Endothelial cell (in vitro differentiated cells): ENCODE measurements at regions not wholly inside any gene's neighbourhood (a gene's known extent, or its start where the extent isn't known, plus 50 kb on each side); places are given as distances from the start of the nearest gene placed in this dataset.

Experiments
- DNase-seq: peaks from one replicate; pipeline ENCODE4 v3.0.0; 2021; ENCODE audit warnings: low spot score
- H3K27ac Mint-ChIP-seq: one replicate; pipeline ENCODE4 v1.8.0; 2021; ENCODE audit warnings: mixed read lengths, inconsistent platforms; ENCODE audit not compliant: unreplicated experiment
- H3K27me3 Mint-ChIP-seq: one replicate; pipeline ENCODE4 v1.8.0; 2021; ENCODE audit warnings: mild to moderate bottlenecking, moderate library complexity, mixed read lengths, inconsistent platforms; ENCODE audit not compliant: unreplicated experiment
- H3K36me3 Mint-ChIP-seq: one replicate; pipeline ENCODE4 v1.8.0; 2021; ENCODE audit warnings: mild to moderate bottlenecking, low read depth, mixed read lengths, inconsistent platforms; ENCODE audit not compliant: unreplicated experiment
- H3K4me1 Mint-ChIP-seq: one replicate; pipeline ENCODE4 v1.8.0; 2021; ENCODE audit warnings: mild to moderate bottlenecking, mixed read lengths, inconsistent platforms; ENCODE audit not compliant: unreplicated experiment
- H3K4me3 Mint-ChIP-seq: one replicate; pipeline ENCODE4 v1.8.0; 2021; ENCODE audit warnings: mild to moderate bottlenecking, mixed read lengths, inconsistent platforms; ENCODE audit not compliant: unreplicated experiment
- H3K9me3 Mint-ChIP-seq: one replicate; pipeline ENCODE4 v1.8.0; 2021; ENCODE audit warnings: mixed read lengths, inconsistent platforms; ENCODE audit not compliant: unreplicated experiment
- CTCF ChIP-seq: fragments of 200-600 bp; sonication (generic); IDR thresholded peaks from one replicate; pipeline ENCODE4 v1.5.0; 2021; ENCODE audit warnings: antibody characterized with exemption; ENCODE audit not compliant: unreplicated experiment

GRCh38 chr4:60938621-60939020 is 261.5 kb upstream of the ADGRL3 start:
- no peaks in the 10 kb centered on the region for H3K27me3 Mint-ChIP-seq
- H3K36me3 Mint-ChIP-seq, result no peaks in the 10 kb centered on the region
- no peak overlapping the region for H3K4me3 Mint-ChIP-seq
- H3K4me1 Mint-ChIP-seq, result no peaks in the 10 kb centered on the region
- no peaks in the 10 kb centered on the region for H3K9me3 Mint-ChIP-seq
- TF ChIP-seq CTCF, result no peak
- H3K27ac Mint-ChIP-seq, result no peak overlapping the region
- DNase-seq, result no peak

- no peak overlapping the region for H3K27ac Mint-ChIP-seq
- H3K36me3 Mint-ChIP-seq, result no peaks in the 10 kb centered on the region
- no peak for TF ChIP-seq CTCF
- H3K9me3 Mint-ChIP-seq, result no peaks in the 10 kb centered on the region
- DNase-seq, result no peak
- H3K4me3 Mint-ChIP-seq, result no peak overlapping the region
- H3K4me1 Mint-ChIP-seq, result no peaks in the 10 kb centered on the region
- H3K27me3 Mint-ChIP-seq, result no peaks in the 10 kb centered on the region
These were observed 256.1 kb upstream of the ADGRL3 start for GRCh38 chr4:60944060-60944459.

- Mint-ChIP-seq H3K4me1 (no peaks in the 10 kb centered on the region), H3K27me3 (no peaks in the 10 kb centered on the region), H3K27ac (no peak overlapping the region), H3K36me3 (no peaks in the 10 kb centered on the region), H3K9me3 (no peaks in the 10 kb centered on the region), H3K4me3 (no peak overlapping the region)
- no peak for TF ChIP-seq CTCF
- no peak for DNase-seq
These were observed 254.5 kb upstream of the ADGRL3 start for GRCh38 chr4:60945641-60946040.

GRCh38 chr4:60948008-60948407 is 252.1 kb upstream of the ADGRL3 start:
- H3K36me3 Mint-ChIP-seq, result no peaks in the 10 kb centered on the region
- H3K9me3 Mint-ChIP-seq, result no peaks in the 10 kb centered on the region
- H3K27ac Mint-ChIP-seq, result no peak overlapping the region
- no peaks in the 10 kb centered on the region for H3K4me1 Mint-ChIP-seq
- no peak for DNase-seq
- H3K4me3 Mint-ChIP-seq, result no peak overlapping the region
- no peak for TF ChIP-seq CTCF
- peaks cover 2% of the 10 kb centered on the region for H3K27me3 Mint-ChIP-seq

- Mint-ChIP-seq H3K36me3 (no peaks in the 10 kb centered on the region), H3K4me3 (no peak overlapping the region), H3K9me3 (no peaks in the 10 kb centered on the region), H3K27me3 (peaks cover 3% of the 10 kb centered on the region), H3K27ac (no peak overlapping the region), H3K4me1 (no peaks in the 10 kb centered on the region)
- DNase-seq, result no peak
- no peak for TF ChIP-seq CTCF
These were observed 247.2 kb upstream of the ADGRL3 start for GRCh38 chr4:60952921-60953320.
